Tibial nerve (tissue), 4 donors: ENCODE measurements at regions not wholly inside any gene's neighbourhood (a gene's known extent, or its start where the extent isn't known, plus 50 kb on each side); places are given as distances from the start of the nearest gene placed in this dataset.

Experiments
- EP300 ChIP-seq, 2 donors: sonication (generic); formaldehyde crosslinking; IDR thresholded peaks; one replicate each; pipeline ENCODE4 v1.6.1; 2017; ENCODE audit warnings: antibody characterized with exemption in 2 of 2, mild to moderate bottlenecking in 1 of 2
- POLR2A ChIP-seq, 2 donors: fragments of 450-650 bp; IDR thresholded peaks; one replicate each; pipeline ENCODE4 v1.6.1; 2017; ENCODE audit warnings: antibody characterized with exemption in 2 of 2, mild to moderate bottlenecking in 2 of 2, moderate library complexity in 2 of 2
- TF ChIP-seq, protein P1 (sequence below), 5 experiments: fragments of 200-600 bp in 3 of 5; fragments of 450-650 bp in 2 of 5; sonication (generic) in 3 of 5; IDR thresholded peaks; one replicate each; pipeline ENCODE4 v1.5.1; 2016 to 2019; ENCODE audit warnings: antibody characterized with exemption in 5 of 5, mild to moderate bottlenecking in 3 of 5, moderate library complexity in 2 of 5

DNA sequence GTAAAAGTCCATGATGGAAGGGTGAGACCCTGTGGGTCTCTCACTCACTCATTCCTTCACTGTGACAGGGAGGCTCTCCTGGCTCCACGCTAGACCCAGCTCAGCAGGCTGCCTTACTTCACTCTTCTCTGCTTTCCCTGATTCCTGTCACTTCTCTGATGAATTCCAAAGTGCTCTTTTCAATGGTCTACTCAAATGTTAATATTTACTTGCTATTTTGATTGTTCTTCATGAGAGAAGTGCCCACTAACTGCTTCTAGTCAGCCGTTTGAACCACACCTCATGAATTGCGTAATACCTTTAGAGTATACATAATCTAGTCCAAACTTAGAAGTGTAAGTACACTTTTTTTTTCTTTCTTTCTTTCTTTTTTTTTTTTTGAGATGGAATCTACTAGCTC is 1350.2 kb upstream of the RAG2 start:
- TF ChIP-seq, protein P1, sequence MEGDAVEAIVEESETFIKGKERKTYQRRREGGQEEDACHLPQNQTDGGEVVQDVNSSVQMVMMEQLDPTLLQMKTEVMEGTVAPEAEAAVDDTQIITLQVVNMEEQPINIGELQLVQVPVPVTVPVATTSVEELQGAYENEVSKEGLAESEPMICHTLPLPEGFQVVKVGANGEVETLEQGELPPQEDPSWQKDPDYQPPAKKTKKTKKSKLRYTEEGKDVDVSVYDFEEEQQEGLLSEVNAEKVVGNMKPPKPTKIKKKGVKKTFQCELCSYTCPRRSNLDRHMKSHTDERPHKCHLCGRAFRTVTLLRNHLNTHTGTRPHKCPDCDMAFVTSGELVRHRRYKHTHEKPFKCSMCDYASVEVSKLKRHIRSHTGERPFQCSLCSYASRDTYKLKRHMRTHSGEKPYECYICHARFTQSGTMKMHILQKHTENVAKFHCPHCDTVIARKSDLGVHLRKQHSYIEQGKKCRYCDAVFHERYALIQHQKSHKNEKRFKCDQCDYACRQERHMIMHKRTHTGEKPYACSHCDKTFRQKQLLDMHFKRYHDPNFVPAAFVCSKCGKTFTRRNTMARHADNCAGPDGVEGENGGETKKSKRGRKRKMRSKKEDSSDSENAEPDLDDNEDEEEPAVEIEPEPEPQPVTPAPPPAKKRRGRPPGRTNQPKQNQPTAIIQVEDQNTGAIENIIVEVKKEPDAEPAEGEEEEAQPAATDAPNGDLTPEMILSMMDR (IDR thresholded peaks at IDR 0.05): no peak
- TF ChIP-seq EP300 (IDR thresholded peaks at IDR 0.05): no peak
- no peak for TF ChIP-seq POLR2A (IDR thresholded peaks at IDR 0.05)
